GM18519 (cell line): ENCODE measurements at regions not wholly inside any gene's neighbourhood (a gene's known extent, or its start where the extent isn't known, plus 50 kb on each side); places are given as distances from the start of the nearest gene placed in this dataset.
"Not testable (repeated sequence)": the region's sequence is repeated elsewhere in the genome, so short reads cannot be mapped to it uniquely, and the experiment has no call there.

Source experiments
- ATAC-seq: cut with Tn5 transposase; IDR thresholded peaks from one replicate; pipeline ENCODE4 v1.9.1; 2021; ENCODE audit warnings: mild to moderate bottlenecking, moderate library complexity; ENCODE audit not compliant: unreplicated experiment, low FRiP score

GRCh38 chr3:103825586-103825985 lies 1390.8 kb downstream of the ZPLD1 start:
- no peak for ATAC-seq

DNA sequence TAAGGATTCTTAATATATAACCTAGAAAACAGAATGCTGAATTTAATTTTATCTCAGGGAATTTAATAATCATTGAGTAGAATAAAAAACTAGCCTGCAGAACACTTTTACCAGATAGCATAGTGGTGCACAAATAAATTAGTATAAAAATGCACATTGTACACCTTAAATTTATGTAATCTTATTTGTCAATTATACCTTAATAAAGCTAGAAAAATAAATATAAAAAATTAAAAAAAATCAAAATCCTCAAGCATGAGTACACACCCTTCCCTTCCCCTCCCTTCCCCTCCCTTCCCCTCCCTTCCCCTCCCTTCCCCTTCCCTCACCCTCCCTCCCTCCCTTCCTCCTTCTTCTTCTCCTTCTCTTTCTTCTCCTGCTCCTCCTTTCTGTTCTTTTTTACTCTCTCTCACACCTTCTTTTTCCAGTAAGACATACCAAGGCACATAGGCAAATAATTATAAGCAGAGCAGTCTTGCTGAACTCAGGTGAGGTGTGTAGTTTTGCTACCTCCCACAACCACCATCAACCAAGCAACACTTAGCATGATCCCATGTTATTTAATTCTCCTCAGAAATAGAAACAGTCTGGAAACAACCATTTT lies 1395.0 kb downstream of the ZPLD1 start:
- ATAC-seq, result no peak

GRCh38 chr3:103847081-103848062 lies 1412.6 kb downstream of the ZPLD1 start:
- ATAC-seq, result no peak

- ATAC-seq, result no peak
Measured at GRCh38 chr3:103851793-103852192, 1417.0 kb downstream of the ZPLD1 start.

DNA sequence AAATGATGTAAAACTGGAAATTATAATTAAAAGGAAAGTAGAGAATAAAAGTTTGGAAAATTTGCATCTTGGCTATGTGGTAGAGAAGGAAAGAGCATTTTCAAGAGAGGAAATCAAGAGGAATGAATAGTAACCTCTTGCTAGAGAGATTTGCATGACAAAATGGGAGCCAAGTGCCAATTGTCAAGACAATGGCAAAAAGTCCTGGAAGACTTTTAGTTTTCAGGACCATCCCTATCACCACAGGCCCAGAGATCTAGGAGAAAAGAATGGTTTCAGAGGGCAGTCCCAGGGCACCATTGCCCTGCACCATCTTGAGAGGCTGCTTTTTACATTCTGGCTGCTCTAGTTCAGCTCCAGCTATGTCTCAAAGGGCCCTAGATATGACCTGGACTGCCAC lies 1427.6 kb downstream of the ZPLD1 start:
- no peak for ATAC-seq

GRCh38 chr3:103863381-103863780 lies 1428.6 kb downstream of the ZPLD1 start:
- no peak for ATAC-seq

- ATAC-seq, result no peak
Measured at GRCh38 chr3:103866113-103866512, 1431.3 kb downstream of the ZPLD1 start.

- ATAC-seq, result no peak
Measured at GRCh38 chr3:103873021-103873420, 1438.2 kb downstream of the ZPLD1 start.

DNA sequence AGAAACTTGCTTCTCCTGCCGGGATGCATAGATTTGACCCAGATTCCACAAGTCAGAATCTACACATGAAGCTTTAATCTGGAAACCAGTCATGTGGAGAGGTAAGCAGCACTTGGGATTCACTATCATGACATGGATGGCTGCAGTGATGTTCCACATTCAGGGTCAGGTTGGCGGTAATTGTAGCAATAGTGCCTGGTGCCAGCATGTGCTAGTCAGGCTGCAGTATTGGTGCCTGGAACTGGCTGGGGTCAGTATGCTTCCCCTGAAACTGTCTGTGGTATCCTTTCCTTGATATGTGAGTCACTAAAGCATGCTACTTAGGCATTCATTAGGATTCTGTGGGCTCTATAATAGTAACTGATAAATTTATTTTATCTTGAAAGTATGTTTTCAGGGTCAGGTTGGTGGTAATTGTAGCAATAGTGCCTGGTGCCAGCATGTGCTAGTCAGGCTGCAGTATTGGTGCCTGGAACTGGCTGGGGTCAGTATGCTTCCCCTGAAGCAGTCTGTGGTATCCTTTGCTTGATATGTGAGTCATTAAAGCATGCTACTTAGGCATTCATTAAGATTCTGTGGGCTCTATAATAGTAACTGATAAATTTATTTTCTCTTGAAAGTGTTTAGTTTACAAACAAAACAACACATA lies 1439.2 kb downstream of the ZPLD1 start:
- ATAC-seq, result no peak

GRCh38 chr3:103881809-103882208 lies 1447.0 kb downstream of the ZPLD1 start:
- ATAC-seq, result not testable (repeated sequence)

DNA sequence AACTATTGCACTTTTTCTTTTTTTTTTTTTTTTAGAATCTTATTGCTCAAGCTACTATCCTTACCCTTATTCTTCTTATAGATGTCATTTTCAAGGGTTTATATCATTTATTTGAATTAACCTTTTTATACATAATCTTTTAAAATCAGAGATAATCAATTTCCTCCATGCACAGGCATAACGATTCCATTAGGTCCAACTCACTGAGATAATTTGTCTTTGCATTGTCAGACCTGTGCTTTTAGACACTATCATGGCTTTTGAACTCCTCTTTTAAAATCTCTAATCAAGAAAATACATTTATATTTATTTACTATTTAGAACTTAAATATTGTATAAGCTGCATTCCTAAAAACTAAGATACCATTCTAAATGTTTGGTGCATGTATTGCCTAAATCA lies 1454.9 kb downstream of the ZPLD1 start:
- no peak for ATAC-seq

GRCh38 chr3:103894162-103894822 lies 1459.5 kb downstream of the ZPLD1 start:
- ATAC-seq, result no peak

DNA sequence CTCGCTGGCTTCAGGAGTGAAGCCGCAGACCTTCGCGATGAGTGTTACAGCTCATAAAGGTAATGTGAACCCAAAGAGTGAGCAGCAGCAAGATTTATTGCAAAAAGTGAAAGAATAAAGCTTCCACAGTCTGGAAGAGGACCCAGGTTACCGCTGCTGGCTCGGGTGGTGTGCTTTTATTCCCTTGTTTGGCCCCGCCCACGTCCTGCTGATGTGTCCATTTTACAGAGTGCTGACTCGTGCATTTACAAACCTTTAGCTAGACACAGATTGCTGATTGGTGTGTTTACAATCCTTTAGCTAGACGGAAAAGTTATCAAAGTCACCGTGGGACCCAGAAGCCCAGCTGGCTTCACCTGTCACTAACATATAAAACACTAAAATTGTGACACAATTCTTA lies 1464.5 kb downstream of the ZPLD1 start:
- no peak for ATAC-seq

GRCh38 chr3:103904991-103905390 lies 1461.7 kb upstream of the ALCAM start:
- ATAC-seq, result no peak

GRCh38 chr3:103906304-103906703 lies 1460.4 kb upstream of the ALCAM start:
- ATAC-seq, result no peak

GRCh38 chr3:103906808-103907207 lies 1459.9 kb upstream of the ALCAM start:
- no peak for ATAC-seq

- no peak for ATAC-seq
Measured at GRCh38 chr3:103907567-103907966, 1459.1 kb upstream of the ALCAM start.

GRCh38 chr3:103909395-103909794 lies 1457.3 kb upstream of the ALCAM start:
- no peak for ATAC-seq

DNA sequence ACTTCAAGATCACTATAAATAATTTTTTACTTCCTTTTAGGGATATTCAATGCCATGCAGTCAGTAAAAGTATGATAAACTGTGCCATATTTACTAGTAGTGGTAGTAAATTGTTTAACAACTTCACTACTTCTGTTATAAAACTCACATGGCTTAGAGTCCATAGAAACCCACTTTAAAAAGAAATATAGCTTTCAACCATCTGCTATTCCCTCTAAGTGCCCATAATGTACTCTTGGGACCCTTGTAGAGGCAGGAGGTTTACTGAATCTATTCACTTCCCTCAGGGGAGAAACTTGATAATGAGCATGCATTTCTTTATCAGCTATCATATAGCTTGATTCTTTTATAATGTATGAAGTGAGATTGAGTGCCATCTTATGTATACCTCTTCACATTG lies 1448.4 kb upstream of the ALCAM start:
- ATAC-seq, result no peak

DNA sequence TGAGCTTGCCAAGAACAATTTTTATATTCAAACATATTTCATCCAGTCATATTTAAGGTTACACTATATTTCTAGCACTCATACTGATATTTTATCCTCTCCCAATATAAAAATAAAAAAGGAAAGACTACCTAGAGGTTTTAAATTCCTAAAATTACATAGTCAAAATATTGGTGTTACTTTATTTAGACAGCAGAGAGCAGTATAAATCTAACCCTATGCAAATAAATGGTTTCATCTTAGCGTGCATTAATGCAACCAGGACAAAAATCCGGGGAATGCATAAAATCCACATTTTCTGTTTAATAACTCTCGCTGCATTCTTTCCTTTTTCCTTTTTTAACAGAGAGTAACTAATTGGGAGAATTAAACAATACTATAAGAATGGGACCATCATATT lies 1447.4 kb upstream of the ALCAM start:
- ATAC-seq, result no peak

- no peak for ATAC-seq
Measured at GRCh38 chr3:103923907-103924306, 1442.8 kb upstream of the ALCAM start.
